MM.1S (cell line): ENCODE measurements at regions not wholly inside any gene's neighbourhood (a gene's known extent, or its start where the extent isn't known, plus 50 kb on each side); places are given as distances from the start of the nearest gene placed in this dataset.

Experiments used
- EZH2 ChIP-seq: fragments of 300-600 bp; sonication (generic); optimal IDR thresholded peaks from 2 replicates; pipeline ENCODE3; 2017; ENCODE audit warnings: low read depth, mild to moderate bottlenecking, antibody characterized with exemption, low read length, mixed read lengths
- TF ChIP-seq, protein P1 (sequence below): fragments of 300-600 bp; sonication (generic); IDR thresholded peaks from 2 replicates; pipeline ENCODE4 v1.5.1; 2016; ENCODE audit warnings: antibody characterized with exemption, low read length, mixed read lengths

- TF ChIP-seq, protein P1, sequence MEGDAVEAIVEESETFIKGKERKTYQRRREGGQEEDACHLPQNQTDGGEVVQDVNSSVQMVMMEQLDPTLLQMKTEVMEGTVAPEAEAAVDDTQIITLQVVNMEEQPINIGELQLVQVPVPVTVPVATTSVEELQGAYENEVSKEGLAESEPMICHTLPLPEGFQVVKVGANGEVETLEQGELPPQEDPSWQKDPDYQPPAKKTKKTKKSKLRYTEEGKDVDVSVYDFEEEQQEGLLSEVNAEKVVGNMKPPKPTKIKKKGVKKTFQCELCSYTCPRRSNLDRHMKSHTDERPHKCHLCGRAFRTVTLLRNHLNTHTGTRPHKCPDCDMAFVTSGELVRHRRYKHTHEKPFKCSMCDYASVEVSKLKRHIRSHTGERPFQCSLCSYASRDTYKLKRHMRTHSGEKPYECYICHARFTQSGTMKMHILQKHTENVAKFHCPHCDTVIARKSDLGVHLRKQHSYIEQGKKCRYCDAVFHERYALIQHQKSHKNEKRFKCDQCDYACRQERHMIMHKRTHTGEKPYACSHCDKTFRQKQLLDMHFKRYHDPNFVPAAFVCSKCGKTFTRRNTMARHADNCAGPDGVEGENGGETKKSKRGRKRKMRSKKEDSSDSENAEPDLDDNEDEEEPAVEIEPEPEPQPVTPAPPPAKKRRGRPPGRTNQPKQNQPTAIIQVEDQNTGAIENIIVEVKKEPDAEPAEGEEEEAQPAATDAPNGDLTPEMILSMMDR: no peak
- TF ChIP-seq EZH2: no peak
Observed at GRCh38 chr21:27820342-27820741, 853.5 kb upstream of the ADAMTS5 start.
